ENCODE measurements at regions not wholly inside any gene's neighbourhood (a gene's known extent, or its start where the extent isn't known, plus 50 kb on each side); places are given as distances from the start of the nearest gene placed in this dataset.
A peak's percentile ranks its signal among the peaks of the same experiment; 100 is the strongest.

DNA sequence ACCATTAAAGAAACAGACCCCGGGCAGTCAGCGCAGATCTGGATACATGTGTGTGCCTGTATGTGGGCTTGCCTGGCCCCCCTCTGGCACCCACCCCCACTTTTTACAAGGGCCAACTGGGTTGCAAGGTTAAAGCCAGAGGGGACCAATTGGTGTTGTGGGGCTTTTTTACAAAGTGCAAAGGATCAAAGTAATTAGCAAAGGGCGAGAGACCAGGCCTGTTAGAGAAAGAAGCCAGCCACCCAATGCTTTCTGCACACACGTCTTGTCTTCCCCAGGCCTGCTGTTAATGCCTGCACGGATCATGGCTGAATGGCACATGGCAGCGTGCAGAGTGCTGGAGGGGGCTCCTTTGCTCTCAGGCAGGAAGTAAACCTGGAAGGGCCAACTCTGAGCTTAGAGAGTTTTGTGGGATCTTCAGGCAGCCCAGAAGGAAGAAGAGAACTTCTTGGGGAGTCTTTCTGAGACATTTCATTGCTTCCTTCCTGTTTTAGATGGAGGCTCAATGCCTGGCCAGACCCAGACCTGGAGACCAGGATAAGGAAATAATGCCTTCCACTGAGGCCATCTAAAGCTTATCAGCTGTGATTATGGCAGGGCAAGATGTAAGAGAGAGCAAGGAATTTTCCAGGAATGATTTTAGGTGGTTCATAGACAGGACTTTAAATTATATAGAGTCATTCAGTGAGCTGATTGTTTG, 523.4 kb upstream of the TBX3 start:
- Histone ChIP-seq H3K36me3 (ENCODE audit: insufficient read depth, low read length) (no peaks in the 10 kb centered on the region), H3K9ac (ENCODE audit: low read depth, low read length) (no peak overlapping the region), H3K4me1 (ENCODE audit: control insufficient read depth, insufficient read depth, low read length) (peaks cover 28% of the 10 kb centered on the region), H3K4me2 (ENCODE audit: low read length) (no peak overlapping the region), H3K27me3 (ENCODE audit: control insufficient read depth, insufficient read depth, low read length) (no peaks in the 10 kb centered on the region), H3K4me3 (ENCODE audit: low read length) (no peak overlapping the region), H3K9me3 (replicated peaks; ENCODE audit: low read length) (no peaks in the 10 kb centered on the region)

DNA sequence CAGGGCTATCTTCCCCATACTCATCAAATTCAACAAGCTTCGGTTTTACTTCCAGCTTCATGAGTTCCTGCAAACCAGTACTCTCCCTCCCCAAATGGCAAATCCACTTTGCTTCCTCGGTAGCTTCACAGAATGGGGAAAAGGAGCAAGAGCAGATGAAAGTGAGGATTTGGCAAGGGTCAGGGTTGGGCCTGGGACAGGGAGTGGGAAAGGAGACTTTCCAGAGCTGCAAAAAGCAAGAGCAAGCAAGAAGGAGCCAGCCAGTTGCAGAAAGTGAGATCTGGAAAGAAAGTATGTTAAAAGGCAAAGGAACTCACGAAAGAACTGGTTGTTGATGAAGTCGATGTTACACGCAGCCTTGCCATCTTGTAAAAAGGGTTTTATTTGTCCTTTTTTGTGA, 522.8 kb upstream of the TBX3 start:
- Histone ChIP-seq H3K4me2 (ENCODE audit: low read length) (no peak overlapping the region), H3K9ac (ENCODE audit: low read depth, low read length) (no peak overlapping the region), H3K4me1 (ENCODE audit: control insufficient read depth, insufficient read depth, low read length) (peaks cover 28% of the 10 kb centered on the region), H3K9me3 (replicated peaks; ENCODE audit: low read length) (no peaks in the 10 kb centered on the region), H3K36me3 (ENCODE audit: insufficient read depth, low read length) (no peaks in the 10 kb centered on the region), H3K4me3 (ENCODE audit: low read length) (no peak overlapping the region), H3K27me3 (ENCODE audit: control insufficient read depth, insufficient read depth, low read length) (no peaks in the 10 kb centered on the region)

DNA sequence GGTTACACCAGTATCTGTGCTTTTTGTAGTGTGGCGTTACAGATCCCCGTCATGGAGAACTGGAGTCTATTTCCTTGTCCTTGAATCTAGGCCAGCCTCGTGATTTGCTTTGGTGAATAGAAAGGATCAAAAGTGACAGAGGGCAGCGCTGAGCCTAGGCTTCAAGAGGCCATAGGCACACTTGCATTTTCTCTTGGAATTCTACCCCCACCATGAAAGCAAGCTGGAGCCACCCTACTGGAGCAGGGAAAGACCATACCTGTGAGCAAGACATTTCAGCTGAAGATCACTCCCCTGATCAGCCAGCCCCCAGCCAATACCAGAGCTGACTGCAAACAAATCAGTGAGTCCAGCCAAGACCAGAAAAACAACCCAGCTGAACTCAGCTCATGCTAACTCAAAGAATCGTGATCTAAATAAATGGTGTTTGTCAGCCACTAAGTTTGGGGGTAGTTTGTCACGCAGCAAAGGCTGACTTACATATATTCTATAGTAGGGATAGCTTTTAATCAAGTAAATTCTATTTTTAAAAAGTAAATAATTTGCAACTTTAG, 521.9 kb upstream of the TBX3 start:
- Histone ChIP-seq H3K4me1 (ENCODE audit: control insufficient read depth, insufficient read depth, low read length) (peaks cover 28% of the 10 kb centered on the region), H3K4me2 (ENCODE audit: low read length) (peak overlapping the region; percentile 26), H3K36me3 (ENCODE audit: insufficient read depth, low read length) (no peaks in the 10 kb centered on the region), H3K4me3 (ENCODE audit: low read length) (no peak overlapping the region), H3K9me3 (replicated peaks; ENCODE audit: low read length) (no peaks in the 10 kb centered on the region), H3K9ac (ENCODE audit: low read depth, low read length) (no peak overlapping the region), H3K27me3 (ENCODE audit: control insufficient read depth, insufficient read depth, low read length) (no peaks in the 10 kb centered on the region)

DNA sequence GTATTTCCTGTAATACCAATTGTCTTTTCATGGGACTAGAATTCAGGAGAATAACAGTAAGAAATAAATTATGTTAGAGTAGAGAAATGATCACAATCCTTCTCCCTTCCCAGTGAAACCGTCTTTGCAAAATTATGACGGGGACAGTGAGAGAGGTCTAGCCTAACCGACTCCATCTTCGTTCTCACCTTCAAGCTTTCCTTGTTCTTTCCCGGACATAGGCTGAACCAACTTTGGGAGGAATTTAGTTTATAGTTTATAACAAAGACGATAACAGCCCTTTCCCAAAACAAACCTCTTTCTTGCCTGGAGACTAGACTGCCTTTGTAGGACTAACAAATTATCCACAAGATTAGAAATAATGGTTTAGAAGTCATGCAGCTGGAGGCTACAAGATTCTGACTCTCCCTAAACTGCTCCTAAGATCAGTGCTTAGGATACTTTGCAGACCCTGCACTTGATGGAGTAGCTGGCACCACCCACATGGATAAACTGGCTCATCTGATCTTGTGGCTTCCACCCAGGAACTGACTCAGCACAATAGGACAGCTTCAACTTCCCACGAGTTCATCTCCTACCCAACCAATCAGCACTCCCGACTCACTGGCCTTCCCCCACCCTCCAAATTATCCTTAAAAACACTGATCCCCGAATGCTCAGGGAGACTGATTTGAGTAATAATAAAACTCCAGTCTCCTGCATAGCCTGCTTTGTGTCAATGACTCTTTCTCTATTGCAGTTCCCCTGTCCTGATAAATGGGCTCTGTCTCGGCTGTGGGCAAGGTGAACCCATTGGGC, 521.2 kb upstream of the TBX3 start:
- no peak overlapping the region for H3K9ac ChIP-seq (ENCODE audit: low read depth, low read length)
- H3K27me3 ChIP-seq (ENCODE audit: control insufficient read depth, insufficient read depth, low read length), result no peaks in the 10 kb centered on the region
- H3K4me3 ChIP-seq (ENCODE audit: low read length), result no peak overlapping the region
- H3K4me2 ChIP-seq (ENCODE audit: low read length), result peak overlapping the region; percentile 26
- H3K4me1 ChIP-seq (ENCODE audit: control insufficient read depth, insufficient read depth, low read length), result peaks cover 28% of the 10 kb centered on the region
- H3K36me3 ChIP-seq (ENCODE audit: insufficient read depth, low read length), result no peaks in the 10 kb centered on the region
- no peaks in the 10 kb centered on the region for H3K9me3 ChIP-seq (replicated peaks; ENCODE audit: low read length)

DNA sequence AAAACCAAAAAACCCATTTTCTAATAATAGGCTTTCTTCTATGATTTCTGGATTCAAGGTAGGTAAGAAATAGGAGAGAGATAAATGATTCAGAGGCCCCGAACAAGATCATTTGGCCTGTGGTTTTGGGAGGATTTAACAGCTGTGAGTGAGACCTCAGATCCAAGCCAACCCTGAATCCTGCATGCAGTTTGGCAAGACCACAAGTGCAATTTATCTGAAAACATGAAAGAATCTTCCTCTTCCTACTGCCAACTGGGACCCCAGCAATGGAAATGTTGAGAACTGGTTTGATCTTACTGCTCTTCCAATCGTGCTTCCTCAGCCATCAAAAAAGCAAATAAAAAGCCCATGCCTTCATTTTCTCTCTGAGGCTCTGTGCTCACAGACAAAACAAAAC, 519.7 kb upstream of the TBX3 start:
- Histone ChIP-seq H3K9ac (ENCODE audit: low read depth, low read length) (no peak overlapping the region), H3K4me3 (ENCODE audit: low read length) (no peak overlapping the region), H3K4me1 (ENCODE audit: control insufficient read depth, insufficient read depth, low read length) (peaks cover 28% of the 10 kb centered on the region), H3K36me3 (ENCODE audit: insufficient read depth, low read length) (no peaks in the 10 kb centered on the region), H3K27me3 (ENCODE audit: control insufficient read depth, insufficient read depth, low read length) (no peaks in the 10 kb centered on the region), H3K4me2 (ENCODE audit: low read length) (peak overlapping the region; percentile 1), H3K9me3 (replicated peaks; ENCODE audit: low read length) (no peaks in the 10 kb centered on the region)

DNA sequence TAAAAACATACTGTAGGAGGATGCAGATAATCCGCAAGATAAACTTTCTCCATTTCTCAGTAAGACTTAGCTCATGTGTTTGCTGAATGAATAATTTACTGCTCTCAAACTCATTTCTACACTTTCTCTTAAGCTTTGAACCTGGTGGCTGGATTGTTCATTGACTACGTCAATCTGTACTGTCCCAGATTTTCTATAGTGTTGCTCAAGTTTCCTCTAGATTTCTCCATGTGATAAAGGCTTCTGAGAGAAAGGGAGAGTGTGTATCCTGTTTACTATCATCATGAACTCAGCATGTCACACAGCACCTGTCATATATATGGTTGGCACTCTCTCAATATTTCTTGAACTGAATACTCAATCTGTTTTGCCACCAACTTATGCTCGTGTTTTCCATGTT, 518.0 kb upstream of the TBX3 start:
- Histone ChIP-seq H3K9ac (ENCODE audit: low read depth, low read length) (no peak overlapping the region), H3K4me1 (ENCODE audit: control insufficient read depth, insufficient read depth, low read length) (peaks cover 28% of the 10 kb centered on the region), H3K9me3 (replicated peaks; ENCODE audit: low read length) (no peaks in the 10 kb centered on the region), H3K36me3 (ENCODE audit: insufficient read depth, low read length) (no peaks in the 10 kb centered on the region), H3K4me3 (ENCODE audit: low read length) (no peak overlapping the region), H3K27me3 (ENCODE audit: control insufficient read depth, insufficient read depth, low read length) (no peaks in the 10 kb centered on the region), H3K4me2 (ENCODE audit: low read length) (no peak overlapping the region)

DNA sequence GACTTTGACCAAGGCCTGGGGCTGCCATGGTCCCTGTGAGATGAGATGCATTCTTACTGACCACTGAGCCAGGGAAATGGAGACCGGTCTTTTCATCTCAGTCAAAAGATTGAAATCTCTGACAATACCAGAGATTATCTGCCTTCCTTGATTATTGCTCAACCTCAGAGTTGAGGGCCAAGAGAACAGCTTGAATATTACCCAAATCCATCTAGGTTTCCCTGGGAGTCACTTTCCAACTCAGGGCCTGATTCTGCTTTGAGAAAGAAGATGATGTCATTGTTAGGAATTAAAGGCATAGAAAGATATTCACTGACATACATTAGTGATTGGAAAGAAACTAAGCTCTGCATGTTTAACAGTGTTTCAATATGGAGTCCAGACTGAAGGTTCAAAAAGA, 515.9 kb upstream of the TBX3 start:
- Histone ChIP-seq H3K4me3 (ENCODE audit: low read length) (no peak overlapping the region), H3K4me2 (ENCODE audit: low read length) (no peak overlapping the region), H3K9ac (ENCODE audit: low read depth, low read length) (no peak overlapping the region), H3K36me3 (ENCODE audit: insufficient read depth, low read length) (no peaks in the 10 kb centered on the region), H3K9me3 (replicated peaks; ENCODE audit: low read length) (no peaks in the 10 kb centered on the region), H3K4me1 (ENCODE audit: control insufficient read depth, insufficient read depth, low read length) (peaks cover 17% of the 10 kb centered on the region), H3K27me3 (ENCODE audit: control insufficient read depth, insufficient read depth, low read length) (no peaks in the 10 kb centered on the region)

DNA sequence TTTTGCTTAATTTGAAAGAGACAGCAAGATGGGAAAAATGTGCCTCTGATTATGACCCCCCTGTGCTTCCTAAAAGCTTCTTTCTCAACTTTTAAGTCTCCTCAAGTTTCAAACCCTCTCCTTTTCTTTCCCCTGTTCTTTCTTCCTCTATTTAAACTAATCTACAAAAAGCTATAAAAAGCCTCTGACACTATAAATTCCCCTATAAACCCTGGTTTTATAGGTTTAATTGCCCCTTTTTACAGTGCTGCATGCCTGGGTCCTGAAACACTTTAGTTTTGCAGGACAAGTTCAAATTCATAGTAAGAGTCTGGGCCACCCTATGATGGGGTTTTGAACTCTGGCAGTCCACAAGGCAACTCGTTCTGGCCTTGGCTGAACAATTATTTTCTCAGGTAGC, 510.9 kb upstream of the TBX3 start:
- Histone ChIP-seq H3K9me3 (replicated peaks; ENCODE audit: low read length) (no peaks in the 10 kb centered on the region), H3K4me2 (ENCODE audit: low read length) (no peak overlapping the region), H3K36me3 (ENCODE audit: insufficient read depth, low read length) (no peaks in the 10 kb centered on the region), H3K27me3 (ENCODE audit: control insufficient read depth, insufficient read depth, low read length) (no peaks in the 10 kb centered on the region), H3K9ac (ENCODE audit: low read depth, low read length) (no peak overlapping the region), H3K4me3 (ENCODE audit: low read length) (no peak overlapping the region), H3K4me1 (ENCODE audit: control insufficient read depth, insufficient read depth, low read length) (no peaks in the 10 kb centered on the region)

DNA sequence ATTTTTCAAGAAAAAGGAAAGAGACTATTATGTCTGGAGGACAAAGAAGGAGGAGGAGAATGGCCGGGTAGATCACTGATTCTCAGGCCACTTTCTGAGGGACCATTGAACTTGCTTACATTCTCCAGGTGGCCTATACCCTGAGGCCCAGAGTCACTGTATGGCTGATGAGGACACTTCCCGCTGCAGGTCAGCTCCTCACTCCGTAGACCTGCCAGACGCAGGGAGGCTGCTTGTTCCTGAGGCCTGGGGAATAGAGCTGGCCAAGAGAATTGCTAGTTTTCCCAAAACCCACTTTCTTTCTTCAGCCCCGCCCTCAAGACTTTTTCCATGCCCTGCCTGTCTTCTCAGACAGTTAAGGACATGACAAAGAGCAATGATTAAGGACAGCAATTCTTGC, 510.5 kb upstream of the TBX3 start:
- Histone ChIP-seq H3K4me2 (ENCODE audit: low read length) (no peak overlapping the region), H3K36me3 (ENCODE audit: insufficient read depth, low read length) (no peaks in the 10 kb centered on the region), H3K4me3 (ENCODE audit: low read length) (no peak overlapping the region), H3K27me3 (ENCODE audit: control insufficient read depth, insufficient read depth, low read length) (no peaks in the 10 kb centered on the region), H3K4me1 (ENCODE audit: control insufficient read depth, insufficient read depth, low read length) (no peaks in the 10 kb centered on the region), H3K9ac (ENCODE audit: low read depth, low read length) (no peak overlapping the region), H3K9me3 (replicated peaks; ENCODE audit: low read length) (no peaks in the 10 kb centered on the region)

DNA sequence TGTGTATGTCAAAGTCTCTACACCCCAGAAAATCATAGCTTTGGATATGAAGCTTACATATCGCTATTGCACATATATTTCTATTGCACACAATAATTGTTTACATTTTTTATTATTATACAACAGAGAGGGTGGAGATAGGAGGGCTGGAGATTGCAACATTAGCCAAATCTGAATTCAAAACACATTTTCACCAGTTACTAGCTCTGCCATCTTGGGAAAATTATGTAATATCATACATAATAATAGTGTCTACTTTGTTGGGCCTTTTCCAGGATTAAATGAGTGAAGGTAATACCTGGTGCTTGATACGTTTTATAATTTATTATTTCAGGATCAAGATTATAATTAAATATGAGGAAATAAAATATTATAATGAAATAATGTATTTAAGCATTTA, 507.4 kb upstream of the TBX3 start:
- no peaks in the 10 kb centered on the region for H3K27me3 ChIP-seq (ENCODE audit: control insufficient read depth, insufficient read depth, low read length)
- no peaks in the 10 kb centered on the region for H3K36me3 ChIP-seq (ENCODE audit: insufficient read depth, low read length)
- H3K9me3 ChIP-seq (replicated peaks; ENCODE audit: low read length), result no peaks in the 10 kb centered on the region
- H3K9ac ChIP-seq (ENCODE audit: low read depth, low read length), result no peak overlapping the region
- H3K4me3 ChIP-seq (ENCODE audit: low read length), result no peak overlapping the region
- H3K4me1 ChIP-seq (ENCODE audit: control insufficient read depth, insufficient read depth, low read length), result no peaks in the 10 kb centered on the region
- no peak overlapping the region for H3K4me2 ChIP-seq (ENCODE audit: low read length)

DNA sequence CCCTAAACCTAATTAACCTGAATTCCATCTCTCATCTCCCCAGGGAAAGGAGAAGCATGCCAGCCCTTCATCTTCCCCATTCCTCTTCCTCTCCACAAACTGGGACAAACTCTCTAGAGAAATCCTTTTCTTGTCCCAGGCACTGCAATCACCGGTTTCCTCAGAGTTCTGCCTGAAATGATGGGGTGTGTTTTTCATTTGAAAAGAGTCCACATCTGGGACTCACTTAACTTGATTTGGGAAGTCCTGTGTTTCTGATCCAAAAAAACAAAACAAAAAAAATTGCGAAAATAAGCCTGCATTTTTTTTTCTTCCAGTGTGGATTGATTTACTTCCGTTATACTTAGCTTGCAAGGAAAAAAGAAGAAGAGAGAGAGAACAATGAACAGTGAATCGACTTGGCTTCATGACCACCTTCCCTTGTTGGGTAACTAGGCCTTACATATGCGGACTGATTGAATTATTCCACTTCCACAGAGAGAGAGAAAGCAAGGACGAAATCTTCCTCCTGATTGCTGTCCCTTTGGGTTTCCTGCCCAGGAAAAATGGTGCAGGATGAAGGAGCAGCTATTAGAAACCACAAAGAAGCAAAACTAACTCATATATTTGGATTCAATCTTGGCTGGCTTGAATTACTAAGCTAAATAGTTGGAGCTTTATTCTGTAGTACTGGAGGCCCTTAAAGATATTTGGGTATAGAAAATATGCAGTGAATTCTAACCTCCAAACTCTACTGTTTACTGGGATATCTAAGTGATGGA, 506.2 kb upstream of the TBX3 start:
- Histone ChIP-seq H3K27me3 (ENCODE audit: control insufficient read depth, insufficient read depth, low read length) (no peaks in the 10 kb centered on the region), H3K4me2 (ENCODE audit: low read length) (no peak overlapping the region), H3K4me3 (ENCODE audit: low read length) (no peak overlapping the region)

More for the DNA sequence above, 506.2 kb upstream of the TBX3 start:
- Histone ChIP-seq H3K36me3 (ENCODE audit: insufficient read depth, low read length) (no peaks in the 10 kb centered on the region), H3K9ac (ENCODE audit: low read depth, low read length) (no peak overlapping the region), H3K4me1 (ENCODE audit: control insufficient read depth, insufficient read depth, low read length) (no peaks in the 10 kb centered on the region), H3K9me3 (replicated peaks; ENCODE audit: low read length) (no peaks in the 10 kb centered on the region)

Measured in skeletal muscle satellite cell (primary cell).